ENCODE measurements at regions not wholly inside any gene's neighbourhood (a gene's known extent, or its start where the extent isn't known, plus 50 kb on each side); places are given as distances from the start of the nearest gene placed in this dataset.

- Histone ChIP-seq H3K9ac (ENCODE audit: low read length) (no peak overlapping the region), H3K27me3 (ENCODE audit: control insufficient read depth, insufficient read depth, low read length) (no peaks in the 10 kb centered on the region)
Measured at GRCh38 chr15:26477044-26477443, 295.8 kb downstream of the GABRB3 start.

GRCh38 chr15:26475554-26475953 lies 297.3 kb downstream of the GABRB3 start:
- Histone ChIP-seq H3K4me1 (ENCODE audit: control insufficient read depth, low read depth, low read length) (peaks cover 12% of the 10 kb centered on the region), H3K27ac (ENCODE audit: low read length) (no peak overlapping the region), H3K9ac (ENCODE audit: low read length) (no peak overlapping the region), H3K36me3 (ENCODE audit: control insufficient read depth, low read depth, low read length) (no peaks in the 10 kb centered on the region), H3K27me3 (ENCODE audit: control insufficient read depth, insufficient read depth, low read length) (no peaks in the 10 kb centered on the region), H3K4me3 (ENCODE audit: low read length) (no peak overlapping the region), H3K9me3 (ENCODE audit: control insufficient read depth, low read depth, low read length) (peaks cover 8% of the 10 kb centered on the region)

More at GRCh38 chr15:26477044-26477443, 295.8 kb downstream of the GABRB3 start:
- Histone ChIP-seq H3K9me3 (ENCODE audit: control insufficient read depth, low read depth, low read length) (peaks cover 8% of the 10 kb centered on the region), H3K4me3 (ENCODE audit: low read length) (no peak overlapping the region), H3K4me1 (ENCODE audit: control insufficient read depth, low read depth, low read length) (peaks cover 9% of the 10 kb centered on the region), H3K27ac (ENCODE audit: low read length) (no peak overlapping the region), H3K36me3 (ENCODE audit: control insufficient read depth, low read depth, low read length) (no peaks in the 10 kb centered on the region)

GRCh38 chr15:26472661-26473060 lies 300.2 kb downstream of the GABRB3 start:
- no peak overlapping the region for H3K9ac ChIP-seq (ENCODE audit: low read length)
- no peaks in the 10 kb centered on the region for H3K27me3 ChIP-seq (ENCODE audit: control insufficient read depth, insufficient read depth, low read length)
- no peak overlapping the region for H3K27ac ChIP-seq (ENCODE audit: low read length)
- peaks cover 8% of the 10 kb centered on the region for H3K9me3 ChIP-seq (ENCODE audit: control insufficient read depth, low read depth, low read length)
- no peak overlapping the region for H3K4me3 ChIP-seq (ENCODE audit: low read length)
- no peaks in the 10 kb centered on the region for H3K36me3 ChIP-seq (ENCODE audit: control insufficient read depth, low read depth, low read length)
- H3K4me1 ChIP-seq (ENCODE audit: control insufficient read depth, low read depth, low read length), result peaks cover 12% of the 10 kb centered on the region

GRCh38 chr15:26461847-26462608 lies 310.8 kb downstream of the GABRB3 start:
- no peak overlapping the region for H3K27ac ChIP-seq (ENCODE audit: low read length)
- no peak overlapping the region for H3K4me3 ChIP-seq (ENCODE audit: low read length)
- no peaks in the 10 kb centered on the region for H3K4me1 ChIP-seq (ENCODE audit: control insufficient read depth, low read depth, low read length)
- no peak overlapping the region for H3K9ac ChIP-seq (ENCODE audit: low read length)
- no peaks in the 10 kb centered on the region for H3K27me3 ChIP-seq (ENCODE audit: control insufficient read depth, insufficient read depth, low read length)
- H3K9me3 ChIP-seq (ENCODE audit: control insufficient read depth, low read depth, low read length), result peaks cover 4% of the 10 kb centered on the region
- H3K36me3 ChIP-seq (ENCODE audit: control insufficient read depth, low read depth, low read length), result no peaks in the 10 kb centered on the region

GRCh38 chr15:26460165-26460564 lies 312.7 kb downstream of the GABRB3 start:
- H3K27ac ChIP-seq (ENCODE audit: low read length), result no peak overlapping the region
- no peaks in the 10 kb centered on the region for H3K36me3 ChIP-seq (ENCODE audit: control insufficient read depth, low read depth, low read length)
- H3K27me3 ChIP-seq (ENCODE audit: control insufficient read depth, insufficient read depth, low read length), result no peaks in the 10 kb centered on the region
- H3K9me3 ChIP-seq (ENCODE audit: control insufficient read depth, low read depth, low read length), result peaks cover 6% of the 10 kb centered on the region
- no peak overlapping the region for H3K9ac ChIP-seq (ENCODE audit: low read length)
- H3K4me3 ChIP-seq (ENCODE audit: low read length), result no peak overlapping the region
- no peaks in the 10 kb centered on the region for H3K4me1 ChIP-seq (ENCODE audit: control insufficient read depth, low read depth, low read length)

GRCh38 chr15:26455828-26456227 lies 317.0 kb downstream of the GABRB3 start:
- Histone ChIP-seq H3K9me3 (ENCODE audit: control insufficient read depth, low read depth, low read length) (peaks cover 6% of the 10 kb centered on the region), H3K9ac (ENCODE audit: low read length) (no peak overlapping the region), H3K4me3 (ENCODE audit: low read length) (no peak overlapping the region), H3K27ac (ENCODE audit: low read length) (no peak overlapping the region), H3K4me1 (ENCODE audit: control insufficient read depth, low read depth, low read length) (no peaks in the 10 kb centered on the region), H3K36me3 (ENCODE audit: control insufficient read depth, low read depth, low read length) (no peaks in the 10 kb centered on the region), H3K27me3 (ENCODE audit: control insufficient read depth, insufficient read depth, low read length) (no peaks in the 10 kb centered on the region)

- Histone ChIP-seq H3K9me3 (ENCODE audit: control insufficient read depth, low read depth, low read length) (peaks cover 6% of the 10 kb centered on the region), H3K27ac (ENCODE audit: low read length) (no peak overlapping the region), H3K9ac (ENCODE audit: low read length) (no peak overlapping the region), H3K4me3 (ENCODE audit: low read length) (no peak overlapping the region), H3K36me3 (ENCODE audit: control insufficient read depth, low read depth, low read length) (no peaks in the 10 kb centered on the region), H3K4me1 (ENCODE audit: control insufficient read depth, low read depth, low read length) (peaks cover 7% of the 10 kb centered on the region), H3K27me3 (ENCODE audit: control insufficient read depth, insufficient read depth, low read length) (no peaks in the 10 kb centered on the region)
Measured at GRCh38 chr15:26453914-26454313, 319.0 kb downstream of the GABRB3 start.

- H3K27me3 ChIP-seq (ENCODE audit: control insufficient read depth, insufficient read depth, low read length), result no peaks in the 10 kb centered on the region
- peaks cover 9% of the 10 kb centered on the region for H3K4me1 ChIP-seq (ENCODE audit: control insufficient read depth, low read depth, low read length)
- H3K36me3 ChIP-seq (ENCODE audit: control insufficient read depth, low read depth, low read length), result no peaks in the 10 kb centered on the region
- H3K27ac ChIP-seq (ENCODE audit: low read length), result no peak overlapping the region
- no peak overlapping the region for H3K4me3 ChIP-seq (ENCODE audit: low read length)
- H3K9me3 ChIP-seq (ENCODE audit: control insufficient read depth, low read depth, low read length), result peaks cover 2% of the 10 kb centered on the region
- H3K9ac ChIP-seq (ENCODE audit: low read length), result no peak overlapping the region
Measured at GRCh38 chr15:26451995-26452394, 320.9 kb downstream of the GABRB3 start.

GRCh38 chr15:26449291-26449690 lies 323.6 kb downstream of the GABRB3 start:
- Histone ChIP-seq H3K27me3 (ENCODE audit: control insufficient read depth, insufficient read depth, low read length) (no peaks in the 10 kb centered on the region), H3K9ac (ENCODE audit: low read length) (no peak overlapping the region), H3K27ac (ENCODE audit: low read length) (no peak overlapping the region), H3K9me3 (ENCODE audit: control insufficient read depth, low read depth, low read length) (no peaks in the 10 kb centered on the region), H3K4me3 (ENCODE audit: low read length) (no peak overlapping the region), H3K36me3 (ENCODE audit: control insufficient read depth, low read depth, low read length) (no peaks in the 10 kb centered on the region), H3K4me1 (ENCODE audit: control insufficient read depth, low read depth, low read length) (peaks cover 9% of the 10 kb centered on the region)

- no peak overlapping the region for H3K9ac ChIP-seq (ENCODE audit: low read length)
- H3K4me3 ChIP-seq (ENCODE audit: low read length), result no peak overlapping the region
- H3K9me3 ChIP-seq (ENCODE audit: control insufficient read depth, low read depth, low read length), result no peaks in the 10 kb centered on the region
- H3K36me3 ChIP-seq (ENCODE audit: control insufficient read depth, low read depth, low read length), result no peaks in the 10 kb centered on the region
- no peak overlapping the region for H3K27ac ChIP-seq (ENCODE audit: low read length)
- H3K27me3 ChIP-seq (ENCODE audit: control insufficient read depth, insufficient read depth, low read length), result no peaks in the 10 kb centered on the region
- H3K4me1 ChIP-seq (ENCODE audit: control insufficient read depth, low read depth, low read length), result no peaks in the 10 kb centered on the region
Measured at GRCh38 chr15:26443321-26443720, 329.5 kb downstream of the GABRB3 start.

GRCh38 chr15:26442680-26443079 lies 330.2 kb downstream of the GABRB3 start:
- Histone ChIP-seq H3K4me1 (ENCODE audit: control insufficient read depth, low read depth, low read length) (no peaks in the 10 kb centered on the region), H3K36me3 (ENCODE audit: control insufficient read depth, low read depth, low read length) (no peaks in the 10 kb centered on the region), H3K9me3 (ENCODE audit: control insufficient read depth, low read depth, low read length) (no peaks in the 10 kb centered on the region), H3K9ac (ENCODE audit: low read length) (no peak overlapping the region), H3K27ac (ENCODE audit: low read length) (no peak overlapping the region), H3K27me3 (ENCODE audit: control insufficient read depth, insufficient read depth, low read length) (no peaks in the 10 kb centered on the region), H3K4me3 (ENCODE audit: low read length) (no peak overlapping the region)

- Histone ChIP-seq H3K27ac (ENCODE audit: low read length) (no peak overlapping the region), H3K9me3 (ENCODE audit: control insufficient read depth, low read depth, low read length) (no peaks in the 10 kb centered on the region), H3K4me1 (ENCODE audit: control insufficient read depth, low read depth, low read length) (no peaks in the 10 kb centered on the region), H3K9ac (ENCODE audit: low read length) (no peak overlapping the region), H3K4me3 (ENCODE audit: low read length) (no peak overlapping the region), H3K27me3 (ENCODE audit: control insufficient read depth, insufficient read depth, low read length) (no peaks in the 10 kb centered on the region), H3K36me3 (ENCODE audit: control insufficient read depth, low read depth, low read length) (no peaks in the 10 kb centered on the region)
Measured at GRCh38 chr15:26439681-26440080, 333.2 kb downstream of the GABRB3 start.
